PC-9 (cell line): ENCODE measurements at regions not wholly inside any gene's neighbourhood (a gene's known extent, or its start where the extent isn't known, plus 50 kb on each side); places are given as distances from the start of the nearest gene placed in this dataset.

Experiments
- BruUV-seq: library from RNA; stranded (reverse); fragments of 400-500 nt; replicated peaks from 2 replicates; lab custom pipeline; 2021; lab: Mats Ljungman, UMichigan
- CTCF ChIA-PET: fragments of 300-600 bp; sonication (Branson Sonifier 250); formaldehyde crosslinking; loops from one replicate; lab custom pipeline; 2022; ENCODE audit warnings: antibody characterized with exemption; lab: Charles Lee
- POLR2A ChIA-PET: fragments of 300-600 bp; sonication (Branson Sonifier 250); formaldehyde crosslinking; loops from one replicate; lab custom pipeline; 2022; ENCODE audit warnings: antibody characterized with exemption; ENCODE audit not compliant: unreplicated experiment; lab: Charles Lee
- DNase-seq, 2 experiments: peaks; one replicate each; pipeline versions ENCODE4 v3.0.0 to v3.0.0-alpha.2; 2015 to 2022; ENCODE audit warnings: mixed read lengths in 1 of 2
- H2AFZ ChIP-seq: fragments of 200-600 bp; sonication (generic); 2 replicates; pipeline ENCODE4 v1.8.1; 2017; ENCODE audit warnings: antibody characterized with exemption
- H3F3A ChIP-seq: fragments of 200-600 bp; sonication (generic); 2 replicates; pipeline ENCODE4 v1.8.1; 2017; ENCODE audit warnings: antibody characterized with exemption, mild to moderate bottlenecking, low read depth; ENCODE audit not compliant: insufficient read depth
- H3K27ac ChIP-seq: fragments of 200-600 bp; sonication (generic); 2 replicates; pipeline ENCODE4 v1.6.1; 2016; ENCODE audit warnings: mixed run types
- H3K27me3 ChIP-seq: fragments of 200-600 bp; sonication (generic); 2 replicates; pipeline ENCODE4 v1.6.1; 2016; ENCODE audit warnings: low read depth, mixed run types; ENCODE audit not compliant: insufficient read depth
- H3K36me3 ChIP-seq: fragments of 200-600 bp; sonication (generic); 2 replicates; pipeline ENCODE4 v1.6.1; 2016; ENCODE audit warnings: low read depth, mixed run types
- H3K4me1 ChIP-seq: fragments of 200-600 bp; sonication (generic); replicated peaks from 2 replicates; pipeline ENCODE4 v1.6.1; 2016; ENCODE audit warnings: mixed run types; ENCODE audit not compliant: insufficient read depth
- H3K4me2 ChIP-seq: fragments of 200-600 bp; sonication (generic); 2 replicates; pipeline ENCODE4 v1.6.1; 2017; ENCODE audit warnings: mixed run types
- H3K4me3 ChIP-seq: fragments of 200-600 bp; sonication (generic); 2 replicates; pipeline ENCODE4 v1.6.1; 2016; ENCODE audit warnings: mixed run types
- H3K79me2 ChIP-seq: fragments of 200-600 bp; sonication (generic); 2 replicates; pipeline ENCODE4 v1.6.1; 2017; ENCODE audit warnings: low read depth, mixed run types
- H3K9me2 ChIP-seq: fragments of 200-600 bp; sonication (generic); 2 replicates; pipeline ENCODE4 v1.8.1; 2017; ENCODE audit warnings: mild to moderate bottlenecking; ENCODE audit not compliant: insufficient read depth
- H3K9me3 ChIP-seq: fragments of 200-600 bp; sonication (generic); 2 replicates; pipeline ENCODE4 v1.8.1; 2016; ENCODE audit warnings: low read depth; ENCODE audit not compliant: insufficient read depth
- H4K20me1 ChIP-seq: fragments of 200-600 bp; sonication (generic); 2 replicates; pipeline ENCODE4 v1.8.1; 2017; ENCODE audit not compliant: insufficient read depth
- EZH2 ChIP-seq: fragments of 200-600 bp; sonication (generic); IDR thresholded peaks from 2 replicates; pipeline ENCODE4 v1.8.0; 2017; ENCODE audit warnings: antibody characterized with exemption, low read depth
- intact Hi-C: fragments of 100-400 bp; cut with micrococcal nuclease; formaldehyde crosslinking; loops from one replicate; pipeline ENCODE4 v1.10.0; 2022; ENCODE audit not compliant: unreplicated experiment
- TF ChIP-seq, protein P1 (sequence below): fragments of 200-600 bp; sonication (generic); conservative IDR thresholded peaks from 2 replicates; pipeline ENCODE4 v1.6.1; 2017; ENCODE audit warnings: mixed run types, antibody characterized with exemption, mild to moderate bottlenecking, moderate library complexity

- Histone ChIP-seq H3K4me1 (0 out of 2 replicates have a peak, but pooled peaks cover 7% of the 10 kb centered on the region), H4K20me1 (no peaks in the 10 kb centered on the region), H3K27ac (no peak overlapping the region), H2AFZ (no peak overlapping the region), H3K79me2 (no peaks in the 10 kb centered on the region), H3K4me2 (no peak overlapping the region), H3K9me2 (no peaks in the 10 kb centered on the region), H3F3A (no peaks in the 10 kb centered on the region), H3K27me3 (no peaks in the 10 kb centered on the region), H3K4me3 (no peak overlapping the region), H3K9me3 (no peaks in the 10 kb centered on the region; the same call in none of the 2 replicates), H3K36me3 (no peaks in the 10 kb centered on the region)
- no TSS peak for BruUV-seq
- ChIA-PET POLR2A (no interaction called here), CTCF (no interaction called here)
- TF ChIP-seq EZH2 = no peak
- no peak for DNase-seq
- intact Hi-C loops = no loop called here
These were observed 581.7 kb upstream of the CCDC54 start for GRCh38 chr3:106795553-106795952.

DNA sequence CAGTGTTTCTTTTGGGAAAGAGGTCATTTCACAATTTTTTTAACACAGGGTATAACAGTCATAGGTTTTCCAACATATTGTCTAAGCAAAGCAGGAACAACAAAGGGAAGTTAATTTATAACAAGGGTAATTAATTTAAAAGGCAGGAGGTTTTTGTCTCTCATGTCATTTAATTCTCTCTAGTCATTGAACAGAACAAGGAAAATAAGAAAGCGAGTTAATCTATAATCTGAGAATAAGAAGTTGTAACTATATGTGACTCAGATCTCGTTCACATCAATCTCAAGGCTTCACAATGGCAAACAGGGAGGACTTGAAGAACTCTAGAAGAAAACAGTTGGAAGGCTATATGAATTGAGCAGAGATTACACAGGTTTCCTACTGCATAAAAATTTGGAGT, 579.8 kb upstream of the CCDC54 start:
- no peak for TF ChIP-seq EZH2
- TF ChIP-seq, protein P1, sequence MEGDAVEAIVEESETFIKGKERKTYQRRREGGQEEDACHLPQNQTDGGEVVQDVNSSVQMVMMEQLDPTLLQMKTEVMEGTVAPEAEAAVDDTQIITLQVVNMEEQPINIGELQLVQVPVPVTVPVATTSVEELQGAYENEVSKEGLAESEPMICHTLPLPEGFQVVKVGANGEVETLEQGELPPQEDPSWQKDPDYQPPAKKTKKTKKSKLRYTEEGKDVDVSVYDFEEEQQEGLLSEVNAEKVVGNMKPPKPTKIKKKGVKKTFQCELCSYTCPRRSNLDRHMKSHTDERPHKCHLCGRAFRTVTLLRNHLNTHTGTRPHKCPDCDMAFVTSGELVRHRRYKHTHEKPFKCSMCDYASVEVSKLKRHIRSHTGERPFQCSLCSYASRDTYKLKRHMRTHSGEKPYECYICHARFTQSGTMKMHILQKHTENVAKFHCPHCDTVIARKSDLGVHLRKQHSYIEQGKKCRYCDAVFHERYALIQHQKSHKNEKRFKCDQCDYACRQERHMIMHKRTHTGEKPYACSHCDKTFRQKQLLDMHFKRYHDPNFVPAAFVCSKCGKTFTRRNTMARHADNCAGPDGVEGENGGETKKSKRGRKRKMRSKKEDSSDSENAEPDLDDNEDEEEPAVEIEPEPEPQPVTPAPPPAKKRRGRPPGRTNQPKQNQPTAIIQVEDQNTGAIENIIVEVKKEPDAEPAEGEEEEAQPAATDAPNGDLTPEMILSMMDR = no peak
- no peaks in the 10 kb centered on the region for H3F3A ChIP-seq
- H3K27me3 ChIP-seq = no peaks in the 10 kb centered on the region
- H3K79me2 ChIP-seq = no peaks in the 10 kb centered on the region
- no TSS peak for BruUV-seq
- ChIA-PET POLR2A (interaction anchor here (0.7 kb wide), 1 partner anchor 55 kb away, joined by 3 read pairs; no protein-coding TSS in a partner anchor), CTCF (no interaction called here)
- no peaks in the 10 kb centered on the region for H4K20me1 ChIP-seq
- intact Hi-C loops = no loop called here
- H3K9me3 ChIP-seq = no peaks in the 10 kb centered on the region; the same call in none of the 2 replicates
- H3K4me3 ChIP-seq = no peak overlapping the region
- H3K9me2 ChIP-seq = no peaks in the 10 kb centered on the region
- no peak overlapping the region for H3K4me2 ChIP-seq
- H3K27ac ChIP-seq = no peak overlapping the region
- H3K36me3 ChIP-seq = no peaks in the 10 kb centered on the region
- no peak for DNase-seq
- no peak overlapping the region for H2AFZ ChIP-seq
- H3K4me1 ChIP-seq = 0 out of 2 replicates have a peak, but pooled peaks cover 7% of the 10 kb centered on the region

DNA sequence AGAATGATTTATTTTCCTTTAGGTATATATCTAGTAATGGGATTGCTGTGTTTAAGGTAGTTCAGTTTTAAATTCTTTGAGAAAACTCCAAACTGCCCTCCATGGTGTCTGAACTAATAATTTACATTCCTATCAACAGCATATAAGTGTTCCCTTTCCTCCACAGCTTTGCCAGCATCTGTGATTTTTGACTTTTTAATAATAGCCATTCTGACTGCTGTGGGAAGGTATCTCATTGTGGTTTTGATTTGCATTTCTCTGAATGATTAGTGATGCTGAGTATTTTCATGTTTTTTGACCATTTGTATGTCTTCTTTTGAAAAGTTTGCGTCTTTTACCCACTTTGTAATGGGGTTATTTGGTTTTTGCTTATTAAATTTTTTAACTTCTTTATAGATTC, 571.6 kb upstream of the CCDC54 start:
- no peak for DNase-seq
- no peaks in the 10 kb centered on the region for H4K20me1 ChIP-seq
- no peaks in the 10 kb centered on the region for H3K4me1 ChIP-seq
- H3F3A ChIP-seq = no peaks in the 10 kb centered on the region
- no peaks in the 10 kb centered on the region for H3K9me3 ChIP-seq
- H3K4me3 ChIP-seq = no peak overlapping the region
- H3K79me2 ChIP-seq = no peaks in the 10 kb centered on the region
- no TSS peak for BruUV-seq
- H2AFZ ChIP-seq = peak overlapping the region; percentile 15; the same call in 1 of the 2 replicates
- no peak overlapping the region for H3K27ac ChIP-seq
- H3K36me3 ChIP-seq = no peaks in the 10 kb centered on the region
- no peak overlapping the region for H3K4me2 ChIP-seq
- TF ChIP-seq EZH2 = no peak
- TF ChIP-seq, protein P1 = no peak
- ChIA-PET CTCF (no interaction called here), POLR2A (no interaction called here)
- no peaks in the 10 kb centered on the region for H3K27me3 ChIP-seq
- no peaks in the 10 kb centered on the region for H3K9me2 ChIP-seq
- intact Hi-C loops = no loop called here

DNA sequence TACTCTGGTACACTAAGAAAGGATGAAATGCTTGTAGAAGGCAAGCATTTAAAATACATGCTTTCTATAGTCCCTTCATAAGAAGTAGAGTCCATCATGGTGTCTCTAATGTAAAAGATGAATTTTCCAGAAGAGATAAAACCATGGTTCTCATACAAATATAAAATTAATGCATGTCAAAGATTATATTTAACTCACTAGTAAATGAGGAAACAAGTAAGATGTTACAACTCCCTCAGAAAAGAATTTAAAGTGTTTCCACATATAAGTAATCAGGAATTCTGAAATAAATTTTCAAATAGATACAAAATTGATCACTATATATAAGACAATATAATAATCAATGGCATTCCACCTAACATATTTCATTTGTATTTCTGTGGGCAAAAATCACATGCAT, 570.3 kb upstream of the CCDC54 start:
- Histone ChIP-seq H3K4me2 (no peak overlapping the region), H3K9me2 (no peaks in the 10 kb centered on the region), H3K9me3 (no peaks in the 10 kb centered on the region), H4K20me1 (no peaks in the 10 kb centered on the region), H3K4me1 (no peaks in the 10 kb centered on the region), H3K27ac (no peak overlapping the region), H3K27me3 (no peaks in the 10 kb centered on the region), H3K36me3 (no peaks in the 10 kb centered on the region), H3K79me2 (no peaks in the 10 kb centered on the region), H3K4me3 (no peak overlapping the region), H3F3A (no peaks in the 10 kb centered on the region), H2AFZ (no peak overlapping the region)
- ChIA-PET CTCF (no interaction called here), POLR2A (no interaction called here)
- no TSS peak for BruUV-seq
- intact Hi-C loops = no loop called here
- no peak for DNase-seq
- TF ChIP-seq, protein P1 = no peak
- TF ChIP-seq EZH2 = no peak
